ENCODE measurements at regions not wholly inside any gene's neighbourhood (a gene's known extent, or its start where the extent isn't known, plus 50 kb on each side); places are given as distances from the start of the nearest gene placed in this dataset.
A peak's percentile ranks its signal among the peaks of the same experiment; 100 is the strongest.

- DNase-seq, result no peak
Observed at GRCh38 chr13:47175172-47175866, 278.5 kb upstream of the HTR2A start.

- DNase-seq, result no peak
Observed at GRCh38 chr13:47170971-47171370, 274.1 kb upstream of the HTR2A start.

GRCh38 chr13:47168618-47169017, 271.8 kb upstream of the HTR2A start:
- no peak for DNase-seq

GRCh38 chr13:47168066-47168465, 271.2 kb upstream of the HTR2A start:
- no peak for DNase-seq

- no peak for DNase-seq
Observed at GRCh38 chr13:47166336-47166735, 269.5 kb upstream of the HTR2A start.

- no peak for DNase-seq
Observed at GRCh38 chr13:47159853-47160550, 263.1 kb upstream of the HTR2A start.

- no peak for DNase-seq
Observed at GRCh38 chr13:47158593-47158992, 261.7 kb upstream of the HTR2A start.

GRCh38 chr13:47148543-47148942, 251.7 kb upstream of the HTR2A start:
- DNase-seq, result no peak

- no peak for DNase-seq
Observed at GRCh38 chr13:47147812-47148119, 250.9 kb upstream of the HTR2A start.

GRCh38 chr13:47146991-47147811, 250.3 kb upstream of the HTR2A start:
- DNase-seq, result no peak

- no peak for DNase-seq
Observed at GRCh38 chr13:47146136-47146535, 249.3 kb upstream of the HTR2A start.

- DNase-seq, result no peak
Observed at GRCh38 chr13:47144782-47145181, 247.9 kb upstream of the HTR2A start.

- DNase-seq, result no peak
Observed at GRCh38 chr13:47142105-47142504, 245.3 kb upstream of the HTR2A start.

- DNase-seq, result no peak
Observed at GRCh38 chr13:47139519-47139918, 242.7 kb upstream of the HTR2A start.

GRCh38 chr13:47136504-47136941, 239.7 kb upstream of the HTR2A start:
- DNase-seq, result no peak

GRCh38 chr13:47135800-47136503, 239.1 kb upstream of the HTR2A start:
- DNase-seq, result no peak

- DNase-seq, result no peak
Observed at GRCh38 chr13:47134939-47135489, 238.2 kb upstream of the HTR2A start.

- DNase-seq, result peak; percentile 57
Observed at GRCh38 chr13:47133011-47133445, 236.2 kb upstream of the HTR2A start.

- peak; percentile 11 for DNase-seq
Observed at GRCh38 chr13:47129461-47129860, 232.6 kb upstream of the HTR2A start.

- no peak for DNase-seq
Observed at GRCh38 chr13:47126432-47126831, 229.6 kb upstream of the HTR2A start.

- no peak for DNase-seq
Observed at GRCh38 chr13:47121092-47121763, 224.4 kb upstream of the HTR2A start.
